ENCODE measurements at regions not wholly inside any gene's neighbourhood (a gene's known extent, or its start where the extent isn't known, plus 50 kb on each side); places are given as distances from the start of the nearest gene placed in this dataset.
"Not testable (repeated sequence)": the region's sequence is repeated elsewhere in the genome, so short reads cannot be mapped to it uniquely, and the experiment has no call there.

DNA sequence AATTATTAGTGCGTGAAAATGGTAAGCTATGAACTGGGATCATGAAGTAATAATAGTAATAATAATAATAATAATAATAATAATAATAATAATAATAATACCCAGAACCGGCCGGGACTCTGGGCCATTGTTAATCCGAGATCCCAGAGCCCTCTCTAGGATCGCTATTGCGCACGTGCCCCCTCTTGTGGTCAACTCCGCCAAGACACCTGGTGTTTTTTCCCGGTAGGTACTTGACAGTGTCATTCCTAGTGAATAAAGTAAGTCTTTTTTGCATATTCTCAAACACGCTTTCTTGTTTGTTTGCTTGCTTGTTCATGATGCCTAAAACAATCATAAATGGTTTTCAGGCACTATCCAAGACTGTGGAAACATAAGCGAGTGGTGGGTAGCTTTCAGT is 513.7 kb downstream of the RPIA start:
- H3K27me3 ChIP-seq (ENCODE audit: control insufficient read depth, insufficient read depth, low read length); POLR2A ChIA-PET; H3K9me3 ChIP-seq (ENCODE audit: control insufficient read depth, insufficient read depth, low read length); DNase-seq (ENCODE audit: low read depth, low spot score); H3K27ac ChIP-seq (ENCODE audit: low read depth, low read length); H3K4me3 ChIP-seq (ENCODE audit: low read depth, low read length): not testable (repeated sequence)
- CTCF ChIA-PET = interaction anchor here (0.6 kb wide), 1 partner anchor 11 kb away, joined by 3 read pairs; no protein-coding TSS in a partner anchor
- TF ChIP-seq, protein P1, sequence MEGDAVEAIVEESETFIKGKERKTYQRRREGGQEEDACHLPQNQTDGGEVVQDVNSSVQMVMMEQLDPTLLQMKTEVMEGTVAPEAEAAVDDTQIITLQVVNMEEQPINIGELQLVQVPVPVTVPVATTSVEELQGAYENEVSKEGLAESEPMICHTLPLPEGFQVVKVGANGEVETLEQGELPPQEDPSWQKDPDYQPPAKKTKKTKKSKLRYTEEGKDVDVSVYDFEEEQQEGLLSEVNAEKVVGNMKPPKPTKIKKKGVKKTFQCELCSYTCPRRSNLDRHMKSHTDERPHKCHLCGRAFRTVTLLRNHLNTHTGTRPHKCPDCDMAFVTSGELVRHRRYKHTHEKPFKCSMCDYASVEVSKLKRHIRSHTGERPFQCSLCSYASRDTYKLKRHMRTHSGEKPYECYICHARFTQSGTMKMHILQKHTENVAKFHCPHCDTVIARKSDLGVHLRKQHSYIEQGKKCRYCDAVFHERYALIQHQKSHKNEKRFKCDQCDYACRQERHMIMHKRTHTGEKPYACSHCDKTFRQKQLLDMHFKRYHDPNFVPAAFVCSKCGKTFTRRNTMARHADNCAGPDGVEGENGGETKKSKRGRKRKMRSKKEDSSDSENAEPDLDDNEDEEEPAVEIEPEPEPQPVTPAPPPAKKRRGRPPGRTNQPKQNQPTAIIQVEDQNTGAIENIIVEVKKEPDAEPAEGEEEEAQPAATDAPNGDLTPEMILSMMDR (IDR thresholded peaks at IDR 0.05; ENCODE audit: low read depth, low read length) = peak; percentile 38

DNA sequence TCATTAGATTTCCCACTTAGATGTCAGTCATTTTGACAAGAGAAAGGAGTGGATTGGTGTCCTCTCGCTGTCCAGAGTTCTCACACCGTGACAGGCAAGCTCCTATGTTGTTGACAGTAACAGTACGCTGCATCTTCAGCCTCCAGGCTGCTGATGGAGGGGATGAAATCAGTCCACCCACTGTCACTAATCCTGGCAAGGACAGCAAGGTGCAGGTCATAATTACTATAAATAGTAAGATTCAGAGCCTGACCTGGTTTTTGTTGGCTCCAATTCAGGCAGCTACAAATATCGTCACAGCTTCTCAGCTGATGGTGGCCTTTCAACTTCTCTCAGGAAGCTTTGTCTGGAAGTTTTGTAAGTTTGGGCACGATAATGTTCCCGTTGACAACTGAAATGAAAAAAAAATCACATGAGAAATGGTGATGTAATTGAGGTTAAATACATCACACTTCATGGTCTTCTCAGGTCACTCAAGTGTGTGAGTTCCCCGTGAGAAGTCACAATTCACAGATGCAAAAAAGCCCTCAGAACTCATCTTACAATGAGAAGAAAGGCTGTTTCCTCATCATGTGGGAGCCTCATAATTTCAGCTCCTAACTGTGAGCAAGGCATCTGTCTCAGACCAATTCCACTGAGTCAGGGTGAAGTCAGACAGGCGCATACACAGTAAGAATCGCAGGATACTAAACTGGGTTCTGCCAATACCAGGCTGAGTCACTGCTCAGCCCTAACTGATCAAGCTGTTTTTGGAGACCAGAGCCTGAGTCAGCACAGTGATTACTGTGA is 516.9 kb downstream of the RPIA start:
- H3K27ac ChIP-seq (ENCODE audit: low read depth, low read length); POLR2A ChIA-PET; H3K4me3 ChIP-seq (ENCODE audit: low read depth, low read length); H3K27me3 ChIP-seq (ENCODE audit: control insufficient read depth, insufficient read depth, low read length); CTCF ChIA-PET; H3K9me3 ChIP-seq (ENCODE audit: control insufficient read depth, insufficient read depth, low read length): not testable (repeated sequence)
- peak; percentile 2 for DNase-seq (ENCODE audit: low read depth, low spot score)

DNA sequence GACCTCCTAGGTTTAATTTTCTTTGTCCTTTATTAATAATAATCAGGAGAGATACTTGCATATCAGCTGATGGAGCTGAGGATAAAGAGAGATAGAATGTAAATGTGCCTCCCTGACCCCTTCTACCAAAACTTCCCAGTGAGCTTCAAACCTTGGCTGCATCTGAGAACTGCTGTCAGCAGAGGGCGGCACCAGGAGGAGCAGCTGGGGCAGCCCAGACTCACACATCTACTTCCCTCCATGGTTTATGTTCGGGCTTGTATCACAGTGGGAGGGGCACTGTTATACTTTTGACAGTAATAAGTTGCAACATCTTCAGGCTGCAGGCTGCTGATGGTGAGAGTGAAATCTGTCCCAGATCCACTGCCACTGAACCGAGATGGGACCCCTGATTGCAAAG is 521.7 kb downstream of the RPIA start:
- POLR2A ChIA-PET; CTCF ChIA-PET; H3K4me3 ChIP-seq (ENCODE audit: low read depth, low read length); H3K9me3 ChIP-seq (ENCODE audit: control insufficient read depth, insufficient read depth, low read length); H3K27ac ChIP-seq (ENCODE audit: low read depth, low read length); H3K27me3 ChIP-seq (ENCODE audit: control insufficient read depth, insufficient read depth, low read length); DNase-seq (ENCODE audit: low read depth, low spot score): not testable (repeated sequence)

DNA sequence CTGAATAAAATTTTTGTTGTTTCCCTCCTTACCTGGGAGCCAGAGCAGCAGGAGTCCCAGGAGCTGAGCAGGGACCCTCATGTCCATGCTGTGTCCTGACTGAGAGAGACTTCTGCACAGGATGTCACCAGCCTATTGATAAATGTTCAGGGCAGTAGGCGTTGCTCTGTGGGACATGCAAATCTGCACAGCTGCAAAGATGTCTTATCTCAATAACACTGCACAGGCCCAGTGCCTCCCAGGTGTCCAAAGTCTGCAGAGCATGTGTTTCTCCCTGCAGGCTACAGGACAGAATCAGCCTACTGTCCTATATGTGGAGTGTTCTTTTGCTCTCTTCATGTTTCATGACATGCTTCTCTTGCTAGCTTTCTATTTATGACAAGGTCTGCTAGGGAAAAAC is 522.3 kb downstream of the RPIA start:
- H3K9me3 ChIP-seq (ENCODE audit: control insufficient read depth, insufficient read depth, low read length); H3K27me3 ChIP-seq (ENCODE audit: control insufficient read depth, insufficient read depth, low read length); CTCF ChIA-PET; H3K4me3 ChIP-seq (ENCODE audit: low read depth, low read length); POLR2A ChIA-PET; DNase-seq (ENCODE audit: low read depth, low spot score); H3K27ac ChIP-seq (ENCODE audit: low read depth, low read length): not testable (repeated sequence)

DNA sequence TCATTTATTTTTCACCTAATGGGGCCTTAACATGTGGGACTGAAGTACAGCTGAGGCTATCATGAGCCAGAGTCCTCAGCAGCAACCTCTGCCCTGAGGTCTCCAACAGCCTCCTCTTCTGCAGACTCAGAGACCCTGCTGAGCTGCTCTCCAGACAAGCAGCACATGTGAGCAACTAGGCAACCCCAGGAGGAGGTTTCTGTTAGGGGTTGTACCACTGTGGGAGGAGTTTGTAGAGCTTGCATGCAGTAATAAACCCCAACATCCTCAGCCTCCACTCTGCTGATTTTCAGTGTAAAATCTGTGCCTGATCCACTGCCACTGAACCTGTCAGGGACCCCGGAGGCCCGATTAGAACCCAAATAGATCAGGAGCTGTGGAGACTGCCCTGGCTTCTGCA is 530.0 kb downstream of the RPIA start:
- CTCF ChIA-PET; H3K9me3 ChIP-seq (ENCODE audit: control insufficient read depth, insufficient read depth, low read length); POLR2A ChIA-PET; H3K4me3 ChIP-seq (ENCODE audit: low read depth, low read length); H3K27ac ChIP-seq (ENCODE audit: low read depth, low read length); DNase-seq (ENCODE audit: low read depth, low spot score); H3K27me3 ChIP-seq (ENCODE audit: control insufficient read depth, insufficient read depth, low read length): not testable (repeated sequence)

DNA sequence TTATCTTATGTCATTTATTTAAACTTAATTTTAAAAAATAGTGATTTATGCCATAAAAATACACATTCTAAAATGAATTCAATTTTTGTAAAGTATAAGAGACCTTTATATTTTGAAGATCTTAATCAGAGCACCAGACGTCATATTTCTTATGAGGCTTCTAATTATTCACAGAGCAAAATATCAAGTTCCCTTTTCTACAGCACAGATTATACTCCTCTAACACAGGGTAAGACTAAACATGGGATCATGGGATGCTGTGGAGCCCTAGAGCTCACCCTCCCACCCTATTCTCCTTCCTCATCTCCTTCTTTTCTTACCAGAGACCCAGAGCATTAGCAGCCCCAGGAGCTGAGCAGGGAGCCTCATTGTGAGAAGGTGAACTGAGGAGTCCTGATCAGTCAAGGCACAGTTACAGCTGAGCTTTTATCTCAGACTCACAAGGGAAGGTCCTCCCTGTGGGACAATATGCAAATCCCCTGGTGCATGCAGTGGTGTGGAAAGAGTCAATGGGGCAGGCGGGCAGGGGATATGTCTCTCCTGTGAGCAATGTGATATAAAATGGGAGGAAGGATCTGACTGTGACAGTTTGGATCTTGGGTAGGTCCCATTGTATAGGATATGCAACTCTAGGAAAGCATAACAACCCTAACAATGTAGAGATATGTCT is 530.7 kb downstream of the RPIA start:
- H3K27me3 ChIP-seq (ENCODE audit: control insufficient read depth, insufficient read depth, low read length); CTCF ChIA-PET; POLR2A ChIA-PET; H3K4me3 ChIP-seq (ENCODE audit: low read depth, low read length); H3K9me3 ChIP-seq (ENCODE audit: control insufficient read depth, insufficient read depth, low read length); DNase-seq (ENCODE audit: low read depth, low spot score); H3K27ac ChIP-seq (ENCODE audit: low read depth, low read length): not testable (repeated sequence)

DNA sequence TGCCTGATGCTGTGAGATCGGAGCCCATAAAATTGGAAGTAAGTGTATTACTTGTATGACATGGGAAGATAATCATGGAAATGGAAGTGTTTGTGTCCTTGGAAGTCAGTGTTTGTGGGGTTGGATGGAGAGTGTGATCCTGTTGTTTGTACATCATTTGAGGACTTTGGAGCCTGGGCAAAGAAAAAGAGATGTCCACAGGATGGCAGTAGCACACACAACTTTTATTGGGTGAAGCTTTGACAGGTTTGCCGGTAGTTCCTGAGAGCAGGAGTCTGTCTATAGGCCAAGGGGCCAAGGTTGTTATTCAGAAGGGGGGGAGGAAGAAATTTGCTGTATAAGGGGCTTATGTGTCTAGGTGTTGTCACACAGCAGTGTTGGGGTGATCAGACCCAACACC is 533.3 kb downstream of the RPIA start:
- CTCF ChIA-PET; H3K9me3 ChIP-seq (ENCODE audit: control insufficient read depth, insufficient read depth, low read length); H3K4me3 ChIP-seq (ENCODE audit: low read depth, low read length); DNase-seq (ENCODE audit: low read depth, low spot score); POLR2A ChIA-PET; H3K27me3 ChIP-seq (ENCODE audit: control insufficient read depth, insufficient read depth, low read length); H3K27ac ChIP-seq (ENCODE audit: low read depth, low read length): not testable (repeated sequence)

DNA sequence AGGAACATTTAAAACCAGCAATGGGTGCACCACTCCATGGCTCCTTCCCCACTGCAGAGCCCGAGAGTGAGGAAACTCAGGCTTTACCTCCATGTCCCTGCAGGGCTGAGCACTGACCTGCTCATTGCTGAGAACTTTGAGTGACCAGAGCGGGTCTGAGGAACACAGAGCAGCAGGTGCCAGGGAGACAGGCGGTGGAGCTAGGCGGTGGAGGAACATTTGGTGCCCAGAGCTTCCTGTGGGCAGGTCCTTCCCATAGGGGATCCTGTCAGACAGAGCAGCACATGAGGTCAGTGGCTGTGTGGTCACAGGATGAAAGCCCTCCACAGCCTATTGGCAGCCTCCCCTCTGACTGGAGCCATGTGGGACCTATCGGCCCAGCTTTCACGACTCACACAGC is 538.5 kb downstream of the RPIA start:
- H3K9me3 ChIP-seq (ENCODE audit: control insufficient read depth, insufficient read depth, low read length); H3K4me3 ChIP-seq (ENCODE audit: low read depth, low read length); POLR2A ChIA-PET; H3K27me3 ChIP-seq (ENCODE audit: control insufficient read depth, insufficient read depth, low read length); DNase-seq (ENCODE audit: low read depth, low spot score); CTCF ChIA-PET; H3K27ac ChIP-seq (ENCODE audit: low read depth, low read length): not testable (repeated sequence)

DNA sequence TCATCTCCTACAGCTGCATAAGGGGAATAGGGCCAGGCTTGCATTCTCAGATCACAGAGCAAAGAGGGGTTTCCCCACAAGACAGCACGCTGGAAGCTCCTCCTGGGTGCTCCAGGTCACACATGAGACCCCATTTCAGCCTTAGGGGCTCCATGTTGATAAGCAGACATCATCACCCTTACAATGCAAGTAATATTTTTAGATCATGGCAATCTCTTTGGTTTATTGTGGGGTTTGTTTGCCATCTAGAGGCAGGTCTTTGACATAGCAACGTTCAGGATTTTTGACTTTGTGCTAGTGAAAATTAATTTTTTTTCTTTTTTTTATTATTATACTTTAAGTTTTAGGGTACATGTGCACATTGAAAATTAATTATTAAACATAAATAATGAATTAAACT is 539.8 kb downstream of the RPIA start:
- CTCF ChIA-PET; H3K27ac ChIP-seq (ENCODE audit: low read depth, low read length); H3K27me3 ChIP-seq (ENCODE audit: control insufficient read depth, insufficient read depth, low read length); H3K9me3 ChIP-seq (ENCODE audit: control insufficient read depth, insufficient read depth, low read length); POLR2A ChIA-PET; DNase-seq (ENCODE audit: low read depth, low spot score); H3K4me3 ChIP-seq (ENCODE audit: low read depth, low read length): not testable (repeated sequence)

DNA sequence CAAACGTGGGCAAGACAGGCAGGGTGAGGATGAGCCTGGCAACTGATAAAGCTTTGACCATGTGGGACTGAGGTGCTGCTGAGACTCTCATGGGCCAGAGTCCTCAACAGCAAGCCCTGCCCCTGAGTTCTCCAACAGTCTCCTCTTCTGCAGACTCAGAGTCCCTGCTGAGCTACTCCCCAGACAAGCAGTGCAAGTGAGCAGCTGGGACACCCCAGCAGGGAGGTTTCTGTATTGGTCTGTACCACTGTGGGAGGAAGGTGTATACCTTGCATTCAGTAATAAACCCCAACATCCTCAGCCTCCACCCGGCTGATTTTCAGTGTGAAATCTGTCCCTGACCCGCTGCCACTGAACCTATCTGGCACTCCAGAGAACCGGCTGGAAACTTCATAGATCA is 542.5 kb downstream of the RPIA start:
- H3K27ac ChIP-seq (ENCODE audit: low read depth, low read length); H3K9me3 ChIP-seq (ENCODE audit: control insufficient read depth, insufficient read depth, low read length); H3K4me3 ChIP-seq (ENCODE audit: low read depth, low read length); POLR2A ChIA-PET; DNase-seq (ENCODE audit: low read depth, low spot score); H3K27me3 ChIP-seq (ENCODE audit: control insufficient read depth, insufficient read depth, low read length); CTCF ChIA-PET: not testable (repeated sequence)

DNA sequence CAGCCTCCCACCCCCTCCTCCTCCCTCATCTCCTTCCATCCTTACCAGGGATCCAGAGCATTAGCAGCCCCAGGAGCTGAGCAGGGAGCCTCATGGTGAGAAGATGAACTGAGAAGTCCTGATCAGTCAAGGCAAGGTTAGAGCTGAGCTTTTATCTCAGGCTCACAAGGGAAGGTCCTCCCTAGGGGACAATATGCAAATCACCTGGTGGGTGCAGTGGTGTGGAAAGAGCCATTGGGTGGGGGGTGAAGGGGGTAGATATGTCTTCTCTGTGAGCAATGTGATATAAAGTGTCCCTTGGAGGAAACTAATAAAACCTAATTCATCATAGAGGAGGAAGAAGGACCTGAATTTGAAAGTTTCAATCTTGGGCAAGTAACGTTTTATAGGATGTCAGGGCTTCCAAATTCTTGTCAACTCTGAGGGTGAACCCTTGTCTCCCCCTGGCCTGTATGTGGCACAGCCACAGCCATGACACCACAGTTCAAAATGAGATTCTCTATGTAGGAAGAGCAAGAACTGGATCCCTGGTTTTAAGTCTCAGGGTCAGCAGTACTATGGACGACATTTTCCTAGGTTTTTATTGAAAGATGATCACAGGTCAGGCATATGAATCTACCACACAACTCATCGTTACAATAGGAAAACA is 543.5 kb downstream of the RPIA start:
- CTCF ChIA-PET = not testable (repeated sequence)

More for the DNA sequence above, 543.5 kb downstream of the RPIA start:
- H3K27ac ChIP-seq (ENCODE audit: low read depth, low read length); DNase-seq (ENCODE audit: low read depth, low spot score); H3K4me3 ChIP-seq (ENCODE audit: low read depth, low read length); H3K27me3 ChIP-seq (ENCODE audit: control insufficient read depth, insufficient read depth, low read length); H3K9me3 ChIP-seq (ENCODE audit: control insufficient read depth, insufficient read depth, low read length); POLR2A ChIA-PET: not testable (repeated sequence)

Data from AG04450 (cell line).